GM12878 (cell line): ENCODE measurements at regions not wholly inside any gene's neighbourhood (a gene's known extent, or its start where the extent isn't known, plus 50 kb on each side); places are given as distances from the start of the nearest gene placed in this dataset.
A peak's percentile ranks its signal among the peaks of the same experiment; 100 is the strongest.

Experiments used
- BMI1 ChIP-seq: fragments of 450-650 bp; IDR thresholded peaks from 2 replicates; pipeline ENCODE4 v1.6.1; 2016; ENCODE audit warnings: mild to moderate bottlenecking, moderate library complexity, borderline replicate concordance
- BRCA1 ChIP-seq: IDR thresholded peaks from 2 replicates; pipeline ENCODE4 v1.6.1; 2011; ENCODE audit warnings: low read depth, low read length, improper control_type of control experiment
- CBX3 ChIP-seq: fragments of 200-600 bp; sonication (generic); IDR thresholded peaks from 2 replicates; pipeline ENCODE4 v1.6.1; 2016; ENCODE audit warnings: low read depth, borderline replicate concordance
- CREB1 ChIP-seq: IDR thresholded peaks from 2 replicates; pipeline ENCODE4 v1.6.1; 2012; ENCODE audit warnings: low read depth, mild to moderate bottlenecking, inconsistent platforms
- FOS ChIP-seq: IDR thresholded peaks from 3 replicates; pipeline ENCODE4 v1.6.1; 2011; ENCODE audit warnings: borderline replicate concordance; ENCODE audit not compliant: insufficient read length; ENCODE audit errors: extremely low read depth
- GABPA ChIP-seq: IDR thresholded peaks from 2 replicates; pipeline ENCODE4 v1.6.1; 2014; ENCODE audit warnings: antibody characterized with exemption, low read depth, mild to moderate bottlenecking, inconsistent platforms
- IKZF1 ChIP-seq: fragments of 450-650 bp; conservative IDR thresholded peaks from 2 replicates; pipeline ENCODE4 v1.6.1; 2017; ENCODE audit warnings: antibody characterized with exemption, mild to moderate bottlenecking
- IKZF2 ChIP-seq, 2 experiments: fragments of 450-650 bp; IDR thresholded peaks; 2 replicates each; pipeline ENCODE4 v1.6.1; 2017; ENCODE audit warnings: mild to moderate bottlenecking in 2 of 2, moderate library complexity in 2 of 2
- JUNB ChIP-seq: IDR thresholded peaks from 2 replicates; pipeline ENCODE4 v1.6.1; 2016; ENCODE audit warnings: antibody characterized with exemption, mild to moderate bottlenecking
- NKRF ChIP-seq: fragments of 450-650 bp; conservative IDR thresholded peaks from 2 replicates; pipeline ENCODE4 v1.6.1; 2017; ENCODE audit warnings: mild to moderate bottlenecking, moderate library complexity
- RAD21 ChIP-seq: IDR thresholded peaks from 2 replicates; pipeline ENCODE4 v1.6.1; 2011; ENCODE audit warnings: mild to moderate bottlenecking, low read depth, low read length, moderate library complexity; ENCODE audit not compliant: insufficient read depth
- RFX5 ChIP-seq: IDR thresholded peaks from 2 replicates; pipeline ENCODE4 v1.6.1; 2011; ENCODE audit warnings: low read depth, low read length, improper control_type of control experiment
- SIX5 ChIP-seq: IDR thresholded peaks from 2 replicates; pipeline ENCODE4 v1.6.1; 2011; ENCODE audit warnings: mild to moderate bottlenecking, low read depth, low read length, moderate library complexity; ENCODE audit not compliant: severe bottlenecking
- SMC3 ChIP-seq: IDR thresholded peaks from 2 replicates; pipeline ENCODE4 v1.6.1; 2011; ENCODE audit warnings: low read length, improper control_type of control experiment, borderline replicate concordance
- ZNF207 ChIP-seq: fragments of 450-650 bp; IDR thresholded peaks from 2 replicates; pipeline ENCODE4 v1.6.1; 2014; ENCODE audit warnings: antibody characterized with exemption, mild to moderate bottlenecking, borderline replicate concordance
- ZNF274 ChIP-seq: IDR thresholded peaks from one replicate; pipeline ENCODE4 v1.8.0; 2011; ENCODE audit not compliant: insufficient read length, insufficient read depth
- TF ChIP-seq, protein P1 (sequence below): fragments of 450-650 bp; IDR thresholded peaks from 2 replicates; pipeline ENCODE4 v1.6.1; 2017; ENCODE audit warnings: mild to moderate bottlenecking, moderate library complexity
- TF ChIP-seq, protein P2 (sequence below): IDR thresholded peaks from 2 replicates; pipeline ENCODE4 v1.6.1; 2011; ENCODE audit warnings: borderline replicate concordance, low read depth, mild to moderate bottlenecking, moderate library complexity, mixed read lengths, low read length; ENCODE audit not compliant: insufficient read depth; ENCODE audit errors: extremely low read length
- TF ChIP-seq, protein P3 (sequence below): IDR thresholded peaks from 2 replicates; pipeline ENCODE4 v1.6.1; 2012; ENCODE audit warnings: low read length, inconsistent platforms

DNA sequence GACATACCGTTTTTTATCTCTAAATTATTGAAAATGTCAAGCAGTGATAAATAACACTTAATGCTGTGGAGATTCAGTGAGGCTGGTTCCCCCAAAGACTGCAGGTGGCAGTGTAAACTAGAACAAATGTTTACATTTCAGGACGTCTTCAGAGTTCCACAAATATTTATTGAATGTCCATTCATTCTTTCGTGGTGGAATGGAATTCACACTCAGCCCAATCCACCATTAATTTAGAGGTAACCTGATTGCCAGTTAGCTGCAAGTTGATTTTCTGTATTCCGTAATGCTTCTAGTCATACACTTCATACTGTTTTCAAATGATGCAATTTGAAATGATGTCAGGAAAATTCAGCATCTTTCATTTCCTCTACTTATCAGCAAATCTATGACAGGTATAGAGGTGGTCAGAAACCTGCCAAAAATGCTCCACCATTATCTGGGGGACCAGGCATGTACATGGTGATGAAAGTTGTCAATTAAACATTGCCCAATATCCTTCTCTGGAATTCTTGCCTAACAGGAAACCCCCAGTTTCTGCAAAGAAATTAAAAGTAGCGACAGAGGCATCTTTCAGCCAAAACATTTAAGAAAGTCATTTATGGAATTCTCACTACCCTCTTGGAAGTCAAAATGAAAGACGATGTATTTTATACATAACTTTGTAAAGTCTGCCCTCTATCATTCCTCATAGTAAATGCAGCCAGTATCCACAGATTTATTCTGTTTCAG lies 94.3 kb upstream of the BMAL1 start (continued):
- TF ChIP-seq, protein P1, sequence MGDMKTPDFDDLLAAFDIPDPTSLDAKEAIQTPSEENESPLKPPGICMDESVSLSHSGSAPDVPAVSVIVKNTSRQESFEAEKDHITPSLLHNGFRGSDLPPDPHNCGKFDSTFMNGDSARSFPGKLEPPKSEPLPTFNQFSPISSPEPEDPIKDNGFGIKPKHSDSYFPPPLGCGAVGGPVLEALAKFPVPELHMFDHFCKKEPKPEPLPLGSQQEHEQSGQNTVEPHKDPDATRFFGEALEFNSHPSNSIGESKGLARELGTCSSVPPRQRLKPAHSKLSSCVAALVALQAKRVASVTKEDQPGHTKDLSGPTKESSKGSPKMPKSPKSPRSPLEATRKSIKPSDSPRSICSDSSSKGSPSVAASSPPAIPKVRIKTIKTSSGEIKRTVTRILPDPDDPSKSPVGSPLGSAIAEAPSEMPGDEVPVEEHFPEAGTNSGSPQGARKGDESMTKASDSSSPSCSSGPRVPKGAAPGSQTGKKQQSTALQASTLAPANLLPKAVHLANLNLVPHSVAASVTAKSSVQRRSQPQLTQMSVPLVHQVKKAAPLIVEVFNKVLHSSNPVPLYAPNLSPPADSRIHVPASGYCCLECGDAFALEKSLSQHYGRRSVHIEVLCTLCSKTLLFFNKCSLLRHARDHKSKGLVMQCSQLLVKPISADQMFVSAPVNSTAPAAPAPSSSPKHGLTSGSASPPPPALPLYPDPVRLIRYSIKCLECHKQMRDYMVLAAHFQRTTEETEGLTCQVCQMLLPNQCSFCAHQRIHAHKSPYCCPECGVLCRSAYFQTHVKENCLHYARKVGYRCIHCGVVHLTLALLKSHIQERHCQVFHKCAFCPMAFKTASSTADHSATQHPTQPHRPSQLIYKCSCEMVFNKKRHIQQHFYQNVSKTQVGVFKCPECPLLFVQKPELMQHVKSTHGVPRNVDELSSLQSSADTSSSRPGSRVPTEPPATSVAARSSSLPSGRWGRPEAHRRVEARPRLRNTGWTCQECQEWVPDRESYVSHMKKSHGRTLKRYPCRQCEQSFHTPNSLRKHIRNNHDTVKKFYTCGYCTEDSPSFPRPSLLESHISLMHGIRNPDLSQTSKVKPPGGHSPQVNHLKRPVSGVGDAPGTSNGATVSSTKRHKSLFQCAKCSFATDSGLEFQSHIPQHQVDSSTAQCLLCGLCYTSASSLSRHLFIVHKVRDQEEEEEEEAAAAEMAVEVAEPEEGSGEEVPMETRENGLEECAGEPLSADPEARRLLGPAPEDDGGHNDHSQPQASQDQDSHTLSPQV = 0 out of 2 replicates have a peak, but pooled peaks have one; percentile 17
- TF ChIP-seq RAD21 (peak; percentile 59), SIX5 (no peak), BRCA1 (no peak), RFX5 (no peak), FOS (no peak), CREB1 (no peak), ZNF274 (no peak), CBX3 (no peak), ZNF207 (no peak), IKZF1 (peak; percentile 57; the same call in 1 of the 2 replicates), JUNB (peak; percentile 61), NKRF (peak; percentile 14; the same call in 1 of the 2 replicates), BMI1 (no peak), IKZF2 (IDR thresholded peaks at IDR 0.05) (peak in 1 of 2 experiments; percentile 37; a peak in 1 of 4 replicates), SMC3 (peak; percentile 60; the same call in 1 of the 2 replicates), GABPA (no peak)
- TF ChIP-seq, protein P2, sequence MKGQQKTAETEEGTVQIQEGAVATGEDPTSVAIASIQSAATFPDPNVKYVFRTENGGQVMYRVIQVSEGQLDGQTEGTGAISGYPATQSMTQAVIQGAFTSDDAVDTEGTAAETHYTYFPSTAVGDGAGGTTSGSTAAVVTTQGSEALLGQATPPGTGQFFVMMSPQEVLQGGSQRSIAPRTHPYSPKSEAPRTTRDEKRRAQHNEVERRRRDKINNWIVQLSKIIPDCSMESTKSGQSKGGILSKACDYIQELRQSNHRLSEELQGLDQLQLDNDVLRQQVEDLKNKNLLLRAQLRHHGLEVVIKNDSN = no peak
- TF ChIP-seq, protein P3, sequence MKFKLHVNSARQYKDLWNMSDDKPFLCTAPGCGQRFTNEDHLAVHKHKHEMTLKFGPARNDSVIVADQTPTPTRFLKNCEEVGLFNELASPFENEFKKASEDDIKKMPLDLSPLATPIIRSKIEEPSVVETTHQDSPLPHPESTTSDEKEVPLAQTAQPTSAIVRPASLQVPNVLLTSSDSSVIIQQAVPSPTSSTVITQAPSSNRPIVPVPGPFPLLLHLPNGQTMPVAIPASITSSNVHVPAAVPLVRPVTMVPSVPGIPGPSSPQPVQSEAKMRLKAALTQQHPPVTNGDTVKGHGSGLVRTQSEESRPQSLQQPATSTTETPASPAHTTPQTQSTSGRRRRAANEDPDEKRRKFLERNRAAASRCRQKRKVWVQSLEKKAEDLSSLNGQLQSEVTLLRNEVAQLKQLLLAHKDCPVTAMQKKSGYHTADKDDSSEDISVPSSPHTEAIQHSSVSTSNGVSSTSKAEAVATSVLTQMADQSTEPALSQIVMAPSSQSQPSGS = 0 out of 2 replicates have a peak, but pooled peaks have one; percentile 22
